ENCODE measurements at regions not wholly inside any gene's neighbourhood (a gene's known extent, or its start where the extent isn't known, plus 50 kb on each side); places are given as distances from the start of the nearest gene placed in this dataset.

DNA sequence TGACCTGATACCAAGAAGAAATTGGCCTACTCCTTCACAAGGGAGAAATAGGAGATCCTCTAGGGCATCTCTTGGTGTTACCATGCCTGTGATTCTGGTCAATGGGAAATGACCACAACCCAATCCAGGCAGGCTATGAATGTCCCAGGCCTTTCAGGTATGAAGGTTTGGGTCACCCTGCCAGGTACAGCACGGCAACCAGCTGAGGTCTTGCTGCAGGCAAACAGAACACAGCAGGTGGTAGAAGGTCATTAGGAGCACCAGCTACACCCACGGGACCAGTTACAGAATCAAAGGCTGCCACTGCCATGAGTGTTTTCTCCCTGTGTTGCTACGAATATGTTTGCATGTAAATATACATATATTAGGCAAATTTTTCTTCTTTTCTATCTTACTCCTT lies 202.3 kb downstream of the ERMARD start:
- Mint-ChIP-seq H3K9me3 (no peaks in the 10 kb centered on the region), H3K4me3 (no peak overlapping the region), H3K27ac (no peak overlapping the region), H3K4me1 (peaks cover 7% of the 10 kb centered on the region), H3K27me3 (no peaks in the 10 kb centered on the region), H3K36me3 (no peaks in the 10 kb centered on the region)
- no peak for DNase-seq

DNA sequence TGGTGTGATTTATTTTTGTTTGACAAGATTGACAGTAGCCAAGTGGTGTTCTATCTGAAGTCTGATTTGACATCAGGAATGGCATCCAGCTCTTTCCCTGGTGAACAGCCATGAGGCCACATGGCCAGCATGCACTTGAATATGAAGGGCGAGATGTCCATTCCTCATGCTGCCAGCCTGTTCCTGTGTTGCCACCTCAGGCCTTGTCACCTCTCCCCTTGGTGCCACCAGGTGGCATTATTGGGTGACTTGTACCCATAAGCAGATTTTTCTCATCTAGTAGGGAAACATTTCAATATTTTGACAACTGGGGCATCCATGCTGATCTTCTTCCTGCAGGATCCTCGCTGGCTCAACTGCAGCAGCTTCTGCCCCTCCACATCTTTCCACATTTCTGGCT lies 199.1 kb downstream of the ERMARD start:
- H3K36me3 Mint-ChIP-seq: no peaks in the 10 kb centered on the region
- DNase-seq: no peak
- no peaks in the 10 kb centered on the region for H3K27me3 Mint-ChIP-seq
- no peak overlapping the region for H3K27ac Mint-ChIP-seq
- H3K9me3 Mint-ChIP-seq: no peaks in the 10 kb centered on the region
- H3K4me1 Mint-ChIP-seq: peaks cover 4% of the 10 kb centered on the region
- no peak overlapping the region for H3K4me3 Mint-ChIP-seq

DNA sequence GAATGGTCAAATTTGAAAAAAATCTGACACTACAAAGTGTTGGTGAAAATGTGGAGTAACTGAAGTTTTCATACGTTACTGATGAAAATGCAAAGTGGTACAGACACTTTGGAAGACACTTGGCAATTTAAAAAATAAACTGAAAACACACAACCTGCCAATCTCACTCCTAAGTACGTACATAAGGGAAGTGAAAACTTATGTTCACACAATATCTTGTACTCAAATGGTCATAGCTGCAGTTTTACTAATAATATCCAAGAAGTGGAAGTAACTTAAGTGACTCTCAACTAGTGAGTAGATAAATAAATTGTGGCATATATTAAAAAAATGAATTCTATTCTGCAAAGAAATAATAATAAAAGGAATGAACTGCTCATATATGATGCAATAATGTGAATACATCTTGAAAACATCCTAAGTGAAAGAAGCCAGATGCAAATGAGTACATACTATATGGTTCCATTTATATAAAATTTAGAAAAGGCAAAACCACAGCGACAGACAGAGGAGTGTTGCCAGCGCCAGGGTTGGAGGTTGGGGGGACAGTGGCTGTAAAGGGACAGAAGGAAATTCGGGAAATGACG lies 198.2 kb downstream of the ERMARD start:
- no peaks in the 10 kb centered on the region for H3K36me3 Mint-ChIP-seq
- no peak for DNase-seq
- peaks cover 4% of the 10 kb centered on the region for H3K4me1 Mint-ChIP-seq
- H3K9me3 Mint-ChIP-seq: no peaks in the 10 kb centered on the region
- no peaks in the 10 kb centered on the region for H3K27me3 Mint-ChIP-seq
- no peak overlapping the region for H3K27ac Mint-ChIP-seq
- no peak overlapping the region for H3K4me3 Mint-ChIP-seq

DNA sequence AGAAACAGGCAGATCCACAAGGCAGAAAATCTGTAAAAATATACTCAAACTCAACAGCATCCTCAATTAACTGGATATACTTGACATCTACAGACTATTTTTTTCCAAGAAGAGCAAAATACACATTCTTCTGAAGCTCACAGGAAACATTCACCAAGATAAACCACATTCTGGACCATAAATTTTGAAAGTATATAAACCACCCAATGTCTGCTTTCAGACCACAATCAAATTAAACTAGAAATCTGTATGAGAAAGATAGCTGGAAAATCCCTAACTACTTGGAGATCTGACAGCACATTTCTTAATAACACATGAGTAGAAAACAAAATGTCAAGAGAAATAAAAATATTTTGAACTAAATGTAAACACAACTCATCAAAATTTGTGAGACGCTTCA lies 195.5 kb downstream of the ERMARD start:
- Mint-ChIP-seq H3K4me3 (no peak overlapping the region), H3K27me3 (peaks cover 8% of the 10 kb centered on the region), H3K36me3 (peaks cover 9% of the 10 kb centered on the region), H3K4me1 (peaks cover 10% of the 10 kb centered on the region), H3K9me3 (peaks cover 10% of the 10 kb centered on the region), H3K27ac (no peak overlapping the region)
- no peak for DNase-seq

DNA sequence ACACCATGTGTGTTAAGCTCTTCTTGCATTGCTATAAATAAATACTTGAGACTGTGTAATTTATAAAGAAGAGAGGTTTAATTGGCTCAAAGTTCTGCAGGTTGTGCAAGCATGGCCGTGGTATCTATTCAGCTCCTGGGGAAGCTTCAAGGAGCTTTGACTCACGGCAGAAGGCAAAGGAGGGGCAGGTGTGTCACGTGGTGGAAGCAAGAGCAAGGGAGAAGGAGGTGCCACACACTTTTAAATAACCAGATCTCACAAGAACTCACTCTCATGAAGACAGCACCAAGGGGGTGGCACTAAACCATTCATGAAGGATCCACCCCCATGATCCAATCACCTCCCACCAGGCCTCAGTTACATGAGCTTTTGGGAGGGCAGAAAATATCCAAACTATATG lies 193.7 kb downstream of the ERMARD start:
- Mint-ChIP-seq H3K27ac (no peak overlapping the region), H3K9me3 (peaks cover 10% of the 10 kb centered on the region), H3K27me3 (peaks cover 14% of the 10 kb centered on the region), H3K4me3 (no peak overlapping the region), H3K36me3 (peaks cover 9% of the 10 kb centered on the region), H3K4me1 (peaks cover 10% of the 10 kb centered on the region)
- DNase-seq: no peak

DNA sequence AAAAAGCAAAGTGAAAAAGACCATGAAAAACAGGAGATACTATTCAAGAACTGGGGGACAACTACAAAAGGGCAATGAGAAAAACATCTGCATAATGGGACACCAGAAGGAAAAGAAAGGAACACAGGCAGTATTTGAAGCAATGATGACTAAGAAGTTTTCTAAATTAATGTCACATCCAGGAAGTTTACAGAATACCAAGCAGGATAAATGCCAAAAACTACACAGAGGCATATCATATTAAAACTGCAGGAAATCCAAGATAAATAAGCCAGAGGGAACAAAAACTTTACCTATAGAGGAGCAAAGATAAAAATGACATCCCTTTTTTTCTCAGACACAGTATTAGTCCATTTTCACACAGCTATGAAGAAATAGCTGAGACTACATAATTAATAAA lies 193.0 kb downstream of the ERMARD start:
- H3K36me3 Mint-ChIP-seq: peaks cover 9% of the 10 kb centered on the region

DNA sequence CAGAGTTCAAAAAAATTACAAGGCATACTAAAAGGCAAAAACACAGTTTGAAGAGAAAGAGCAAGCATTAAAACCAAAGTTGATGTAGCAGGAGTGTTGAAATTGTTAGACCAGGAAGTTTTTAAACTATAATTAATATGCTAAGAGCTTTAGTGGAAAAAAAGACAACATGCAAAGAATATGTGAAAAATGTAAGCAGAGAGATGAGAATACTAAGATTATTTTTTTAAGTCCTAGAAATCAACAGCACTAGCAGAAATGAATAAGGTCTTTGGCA lies 192.6 kb downstream of the ERMARD start:
- H3K4me3 Mint-ChIP-seq: no peak overlapping the region

More for the DNA sequence above, 193.0 kb downstream of the ERMARD start:
- Mint-ChIP-seq H3K27ac (no peak overlapping the region), H3K9me3 (peaks cover 10% of the 10 kb centered on the region), H3K4me3 (no peak overlapping the region), H3K27me3 (peaks cover 14% of the 10 kb centered on the region), H3K4me1 (peaks cover 10% of the 10 kb centered on the region)
- DNase-seq: no peak

DNA sequence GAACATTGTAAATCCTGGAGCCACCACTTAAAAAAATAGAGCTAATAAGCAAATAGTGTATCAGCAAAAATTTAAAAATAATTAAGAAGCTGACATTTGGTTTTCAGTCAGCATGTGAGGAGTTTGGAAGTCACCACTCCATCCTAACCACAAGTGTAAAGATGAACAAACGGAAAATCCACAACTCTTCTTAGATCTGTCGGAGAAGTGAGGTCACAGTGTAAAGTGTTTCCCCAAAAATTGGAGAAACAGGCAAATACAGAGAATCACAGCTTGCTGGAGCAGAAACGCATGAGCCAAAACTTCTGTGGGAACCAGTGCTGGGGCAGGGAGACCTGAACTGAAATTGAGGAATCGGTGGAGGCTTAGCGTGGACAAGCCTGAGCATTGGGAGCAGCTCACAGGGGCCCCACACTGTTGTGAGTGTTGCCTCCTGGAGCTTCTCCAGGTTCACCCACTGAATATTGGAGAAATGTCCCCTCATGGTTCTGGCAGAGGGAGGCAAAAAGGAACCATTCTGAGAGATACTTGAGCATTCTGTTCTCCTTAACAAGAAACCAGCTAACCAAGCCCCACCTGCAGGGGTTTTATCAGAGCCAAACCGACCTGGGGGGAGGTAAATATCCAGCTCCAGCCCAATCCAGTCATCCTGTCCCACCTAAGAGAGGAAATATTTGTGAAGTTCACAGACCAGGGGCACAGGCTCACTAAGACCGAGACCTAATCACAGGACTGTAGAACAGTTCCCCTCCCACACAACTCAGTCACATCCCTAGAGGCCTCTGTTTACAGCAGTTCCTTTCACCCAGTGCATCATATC lies 192.0 kb downstream of the ERMARD start:
- Mint-ChIP-seq H3K27me3 (peaks cover 14% of the 10 kb centered on the region), H3K27ac (no peak overlapping the region), H3K36me3 (peaks cover 9% of the 10 kb centered on the region), H3K4me3 (no peak overlapping the region), H3K4me1 (peaks cover 10% of the 10 kb centered on the region), H3K9me3 (peaks cover 10% of the 10 kb centered on the region)
- DNase-seq: no peak

More for the DNA sequence above, 192.6 kb downstream of the ERMARD start:
- Mint-ChIP-seq H3K9me3 (peaks cover 10% of the 10 kb centered on the region), H3K36me3 (peaks cover 9% of the 10 kb centered on the region), H3K4me1 (peaks cover 10% of the 10 kb centered on the region), H3K27me3 (peaks cover 14% of the 10 kb centered on the region), H3K27ac (no peak overlapping the region)
- DNase-seq: no peak

DNA sequence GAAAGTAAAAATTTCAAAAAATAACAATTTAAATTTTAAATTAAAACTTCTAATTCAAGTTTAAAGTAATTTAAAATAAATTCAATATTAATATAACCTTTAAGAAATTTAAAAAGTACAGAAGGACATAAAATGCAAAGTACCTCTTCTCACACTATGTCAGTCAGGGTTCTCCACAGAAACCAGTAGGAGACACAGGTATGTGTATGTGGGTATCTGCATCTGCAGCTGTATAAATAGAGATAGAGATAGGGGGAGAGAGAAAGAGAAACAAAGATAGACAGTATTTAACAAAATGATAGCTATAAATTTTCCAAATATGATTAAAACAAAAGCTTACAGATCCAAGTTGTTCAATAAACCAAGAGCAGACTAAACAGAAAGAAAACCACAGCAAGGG lies 190.8 kb downstream of the ERMARD start:
- Mint-ChIP-seq H3K9me3 (peaks cover 10% of the 10 kb centered on the region), H3K4me1 (peaks cover 10% of the 10 kb centered on the region), H3K27me3 (peaks cover 14% of the 10 kb centered on the region), H3K36me3 (peaks cover 9% of the 10 kb centered on the region), H3K27ac (no peak overlapping the region), H3K4me3 (no peak overlapping the region)
- no peak for DNase-seq

DNA sequence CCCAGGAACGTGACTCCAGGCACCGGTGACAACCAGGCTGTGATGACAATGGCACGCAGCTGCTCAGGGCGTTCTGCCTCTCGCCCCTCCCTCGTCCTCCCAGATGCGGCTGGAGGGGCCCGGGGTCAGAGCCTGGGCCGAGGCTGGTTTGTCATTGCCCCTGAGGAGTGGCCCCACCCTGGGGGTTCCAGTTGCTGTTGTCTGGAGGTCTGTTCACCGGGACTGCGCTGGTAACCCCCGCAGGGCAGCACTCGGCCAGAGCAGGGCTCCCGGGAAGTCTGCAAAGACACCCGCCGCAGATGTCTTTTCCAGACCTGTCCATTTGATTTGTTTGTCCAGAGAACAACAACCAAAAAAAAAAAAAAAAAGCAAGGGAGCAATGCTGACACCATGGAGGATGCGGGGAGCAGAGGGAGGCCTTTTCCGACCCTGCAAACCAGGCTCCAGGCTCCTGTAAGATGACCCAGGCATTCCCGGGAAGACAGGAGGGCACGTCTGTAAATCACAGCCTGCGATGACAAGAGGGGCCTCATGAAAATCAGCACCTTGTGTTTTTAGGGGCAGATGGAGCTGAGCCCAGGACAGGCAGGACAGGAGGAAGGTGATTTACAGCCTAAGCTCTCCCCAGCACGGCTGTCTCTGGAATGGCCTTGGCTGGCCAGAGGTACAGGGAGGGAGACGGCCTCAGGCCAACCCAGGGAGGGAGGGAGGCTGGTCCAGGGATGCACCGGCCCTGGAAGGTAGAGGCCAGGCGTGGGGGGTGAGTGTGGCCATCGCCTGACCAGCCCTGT lies 189.3 kb downstream of the ERMARD start:
- peaks cover 6% of the 10 kb centered on the region for H3K4me1 Mint-ChIP-seq
- no peak for DNase-seq
- H3K27me3 Mint-ChIP-seq: peaks cover 14% of the 10 kb centered on the region
- H3K9me3 Mint-ChIP-seq: peaks cover 10% of the 10 kb centered on the region
- H3K27ac Mint-ChIP-seq: no peak overlapping the region
- no peak overlapping the region for H3K4me3 Mint-ChIP-seq
- peaks cover 9% of the 10 kb centered on the region for H3K36me3 Mint-ChIP-seq

DNA sequence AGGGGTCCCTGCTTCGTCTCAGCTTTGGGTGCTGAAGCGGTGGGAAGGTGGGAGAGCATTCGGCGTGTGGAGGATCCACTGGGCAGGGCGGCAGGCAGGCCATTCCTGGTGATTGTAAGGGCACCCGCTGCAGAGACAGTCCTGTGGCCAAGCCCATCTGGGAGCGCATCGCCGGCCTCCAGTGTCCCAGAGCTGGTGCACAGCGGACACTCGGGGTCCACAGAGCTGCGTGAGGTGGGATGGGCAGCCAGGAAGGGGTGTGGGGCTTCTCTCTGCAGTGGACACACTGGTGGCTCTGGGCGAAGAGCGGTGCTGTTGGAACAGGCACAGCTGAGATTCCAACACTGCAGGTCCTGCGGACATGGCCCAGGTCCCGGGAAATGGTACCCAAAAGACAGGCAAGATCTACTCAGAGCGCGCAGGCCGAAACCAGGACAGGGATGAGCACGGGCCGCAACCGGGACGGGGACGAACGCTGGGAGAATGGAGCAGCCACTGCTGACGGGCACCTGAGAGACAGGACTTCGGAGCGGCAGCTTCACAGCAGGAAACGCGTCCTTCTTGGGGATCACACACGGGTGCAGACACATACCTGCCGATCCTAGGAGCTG lies 188.2 kb downstream of the ERMARD start:
- no peak overlapping the region for H3K4me3 Mint-ChIP-seq
- H3K9me3 Mint-ChIP-seq: peaks cover 10% of the 10 kb centered on the region
- H3K36me3 Mint-ChIP-seq: peaks cover 9% of the 10 kb centered on the region

DNA sequence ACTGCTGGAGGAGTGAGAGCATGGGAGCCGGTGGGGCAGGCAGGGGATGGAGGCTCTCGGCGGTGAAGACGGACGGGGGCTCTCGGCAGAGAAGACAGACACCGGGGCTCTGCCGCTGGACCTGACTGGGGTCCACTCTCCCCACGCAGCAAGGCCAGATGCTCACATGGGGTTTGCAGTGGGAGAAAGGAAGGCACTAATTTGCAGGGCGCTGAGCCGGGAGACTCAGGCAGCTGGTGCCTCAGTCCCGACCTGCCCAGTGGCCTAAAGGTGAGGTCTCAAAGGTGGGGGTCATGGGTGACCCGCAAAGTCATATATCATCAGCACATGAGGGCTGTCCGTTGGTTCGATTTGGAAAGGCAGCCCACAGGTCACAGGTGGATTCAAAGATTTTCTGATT lies 187.3 kb downstream of the ERMARD start:
- Mint-ChIP-seq H3K4me3 (no peak overlapping the region), H3K4me1 (peaks cover 4% of the 10 kb centered on the region), H3K36me3 (peaks cover 4% of the 10 kb centered on the region), H3K9me3 (peaks cover 3% of the 10 kb centered on the region), H3K27me3 (peaks cover 6% of the 10 kb centered on the region), H3K27ac (no peak overlapping the region)
- no peak for DNase-seq

More for the DNA sequence above, 188.2 kb downstream of the ERMARD start:
- no peak for DNase-seq
- Mint-ChIP-seq H3K27ac (no peak overlapping the region), H3K4me1 (peaks cover 6% of the 10 kb centered on the region), H3K27me3 (peaks cover 14% of the 10 kb centered on the region)

DNA sequence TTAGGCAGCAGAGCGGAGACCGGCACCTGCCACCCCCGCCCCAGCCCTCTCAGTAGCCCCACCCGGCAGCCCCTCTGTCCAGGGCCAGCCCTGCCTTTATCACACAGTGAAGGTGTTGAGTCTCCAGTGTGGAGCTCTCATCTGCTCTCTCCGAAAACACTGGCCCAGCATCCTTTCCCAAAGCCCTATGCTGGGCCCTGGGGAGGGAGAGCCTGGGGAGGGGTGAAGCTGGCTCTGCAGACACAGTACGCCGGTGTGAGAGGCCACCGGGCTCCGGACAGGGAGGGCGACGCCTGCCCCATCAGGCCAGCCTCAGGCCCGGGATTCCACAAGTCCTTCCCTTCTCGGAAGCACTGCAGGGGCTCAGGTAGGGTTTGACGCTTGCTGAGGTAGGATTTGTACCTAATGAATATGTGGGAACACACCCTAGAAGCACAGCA lies 186.9 kb downstream of the ERMARD start:
- H3K4me1 Mint-ChIP-seq: peaks cover under 1% of the 10 kb centered on the region
- no peak for DNase-seq
- H3K27ac Mint-ChIP-seq: no peak overlapping the region
- H3K27me3 Mint-ChIP-seq: peaks cover 6% of the 10 kb centered on the region
- peaks cover 1% of the 10 kb centered on the region for H3K9me3 Mint-ChIP-seq
- no peak overlapping the region for H3K4me3 Mint-ChIP-seq
- peaks cover under 1% of the 10 kb centered on the region for H3K36me3 Mint-ChIP-seq

DNA sequence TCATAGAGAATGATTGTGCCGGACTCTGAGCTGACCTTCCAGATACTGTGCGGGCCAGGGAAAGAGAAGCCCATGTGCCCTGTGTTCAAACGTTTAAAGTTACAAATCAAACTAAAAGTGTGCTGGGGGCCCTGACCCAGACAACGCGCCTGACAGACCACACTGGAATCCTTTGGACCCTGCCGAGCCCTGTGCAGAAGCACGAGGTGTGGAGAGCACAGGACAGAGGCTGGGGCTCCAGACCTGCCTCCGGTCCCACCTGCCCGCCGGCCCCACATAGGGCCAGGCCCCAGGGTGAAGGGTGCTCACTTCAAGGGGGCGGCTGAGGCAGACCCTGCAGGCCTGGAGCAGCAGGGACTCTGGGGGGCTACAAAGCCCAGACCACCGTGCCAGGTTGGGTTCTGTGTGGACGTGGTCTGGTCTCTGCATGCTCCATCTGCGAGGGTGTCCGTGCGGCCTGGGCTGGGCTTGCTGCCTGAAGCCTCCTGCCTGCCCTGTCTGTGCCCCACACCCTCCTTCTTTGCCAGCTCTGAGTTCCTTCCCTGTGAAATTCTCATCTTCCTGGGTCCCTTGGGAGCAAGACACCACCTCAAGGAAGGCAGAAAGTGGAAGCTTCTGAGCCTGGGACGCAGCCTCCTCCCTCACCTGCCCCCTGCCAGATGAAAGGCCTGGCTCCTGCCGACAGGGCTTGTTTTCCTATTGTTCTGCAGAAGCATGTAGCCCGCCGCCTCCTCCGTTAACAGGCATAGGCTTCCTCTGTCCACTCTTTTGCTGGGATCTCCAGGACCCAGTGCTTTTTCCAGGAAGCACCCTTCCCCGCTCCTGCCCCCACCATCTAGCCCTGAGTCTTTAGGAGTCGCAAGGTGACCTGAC lies 186.2 kb downstream of the ERMARD start:
- no peak for DNase-seq
- Mint-ChIP-seq H3K27me3 (peaks cover 6% of the 10 kb centered on the region), H3K4me3 (no peak overlapping the region), H3K36me3 (no peaks in the 10 kb centered on the region), H3K9me3 (no peaks in the 10 kb centered on the region), H3K27ac (no peak overlapping the region), H3K4me1 (no peaks in the 10 kb centered on the region)
